ENCODE measurements at regions not wholly inside any gene's neighbourhood (a gene's known extent, or its start where the extent isn't known, plus 50 kb on each side); places are given as distances from the start of the nearest gene placed in this dataset.

GRCh38 chr7:88358881-88359280 lies 52.2 kb upstream of the STEAP4 start:
- Histone ChIP-seq H3T11ph (ENCODE audit: low read length) (no peak overlapping the region), H4K8ac (replicated peaks; ENCODE audit: insufficient read length, low read depth, low read length) (no peak overlapping the region), H3K27ac (ENCODE audit: insufficient read length, low read depth, low read length) (no peak overlapping the region), H2BK20ac (ENCODE audit: low read depth, low read length, poor library complexity, severe bottlenecking) (no peak overlapping the region), H4K91ac (ENCODE audit: insufficient read length, low read depth, low read length) (no peak overlapping the region), H3K23ac (ENCODE audit: insufficient read length, low read depth, low read length) (no peak overlapping the region), H3K79me2 (ENCODE audit: insufficient read depth, low read length) (no peaks in the 10 kb centered on the region), H2BK12ac (ENCODE audit: insufficient read length, low read depth, low read length) (no peak overlapping the region), H3K4me1 (ENCODE audit: insufficient read depth, low read length) (no peaks in the 10 kb centered on the region; the same call in none of the 2 replicates), H3K27me3 (ENCODE audit: insufficient read depth, low read length) (no peaks in the 10 kb centered on the region), H3K79me1 (ENCODE audit: insufficient read depth, low read depth, low read length, poor library complexity, severe bottlenecking) (no peaks in the 10 kb centered on the region), H3K56ac (ENCODE audit: insufficient read length, low read depth, low read length) (no peak overlapping the region), H4K20me1 (ENCODE audit: control insufficient read depth, insufficient read depth, insufficient read length) (no peaks in the 10 kb centered on the region), H2BK5ac (ENCODE audit: insufficient read length, low read length) (no peak overlapping the region), H4K5ac (ENCODE audit: insufficient read length, low read depth, low read length) (no peak overlapping the region), H2AK5ac (ENCODE audit: insufficient read length, low read length) (no peak overlapping the region), H3K9me3 (ENCODE audit: control insufficient read depth, low read depth, low read length) (no peaks in the 10 kb centered on the region), H3K4ac (ENCODE audit: low read depth, low read length) (no peak overlapping the region), H2BK120ac (ENCODE audit: low read depth, low read length, poor library complexity, severe bottlenecking) (no peak overlapping the region), H3K4me2 (ENCODE audit: insufficient read depth, insufficient read length, low read length) (no peak overlapping the region), H3K23me2 (ENCODE audit: insufficient read length, low read depth, low read length, poor library complexity, severe bottlenecking) (no peaks in the 10 kb centered on the region), H2BK15ac (ENCODE audit: low read depth, low read length) (no peak overlapping the region), H3K18ac (ENCODE audit: insufficient read length, low read depth, low read length) (no peak overlapping the region), H2AFZ (ENCODE audit: low read length) (no peak overlapping the region), H3K14ac (ENCODE audit: insufficient read depth, low read length) (no peak overlapping the region), H3K9ac (ENCODE audit: extremely low read depth, insufficient read length, low read length) (no peak overlapping the region)
- Mint-ChIP-seq H3K36me3 (ENCODE audit: insufficient read depth in 1 of 3, low read depth in 3 of 3) (no peaks in the 10 kb centered on the region), H3K27me3 (ENCODE audit: low read depth) (no peaks in the 10 kb centered on the region), H3K9me3 (no peaks in the 10 kb centered on the region), H3K4me1 (peaks cover 11 to 16% of the 10 kb centered on the region in 2 experiments), H3K27ac (no peak overlapping the region), H3K4me3 (no peak overlapping the region)
- no CpG with 5 or more reads among the region's 2 CpGs for whole genome bisulfite sequencing (ENCODE audit: extremely low coverage, insufficient read length, low lambda C conversion rate)
- TF ChIP-seq, protein P1, sequence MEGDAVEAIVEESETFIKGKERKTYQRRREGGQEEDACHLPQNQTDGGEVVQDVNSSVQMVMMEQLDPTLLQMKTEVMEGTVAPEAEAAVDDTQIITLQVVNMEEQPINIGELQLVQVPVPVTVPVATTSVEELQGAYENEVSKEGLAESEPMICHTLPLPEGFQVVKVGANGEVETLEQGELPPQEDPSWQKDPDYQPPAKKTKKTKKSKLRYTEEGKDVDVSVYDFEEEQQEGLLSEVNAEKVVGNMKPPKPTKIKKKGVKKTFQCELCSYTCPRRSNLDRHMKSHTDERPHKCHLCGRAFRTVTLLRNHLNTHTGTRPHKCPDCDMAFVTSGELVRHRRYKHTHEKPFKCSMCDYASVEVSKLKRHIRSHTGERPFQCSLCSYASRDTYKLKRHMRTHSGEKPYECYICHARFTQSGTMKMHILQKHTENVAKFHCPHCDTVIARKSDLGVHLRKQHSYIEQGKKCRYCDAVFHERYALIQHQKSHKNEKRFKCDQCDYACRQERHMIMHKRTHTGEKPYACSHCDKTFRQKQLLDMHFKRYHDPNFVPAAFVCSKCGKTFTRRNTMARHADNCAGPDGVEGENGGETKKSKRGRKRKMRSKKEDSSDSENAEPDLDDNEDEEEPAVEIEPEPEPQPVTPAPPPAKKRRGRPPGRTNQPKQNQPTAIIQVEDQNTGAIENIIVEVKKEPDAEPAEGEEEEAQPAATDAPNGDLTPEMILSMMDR (conservative IDR thresholded peaks at IDR 0.05): no peak
- no peak for DNase-seq
